ENCODE measurements at regions not wholly inside any gene's neighbourhood (a gene's known extent, or its start where the extent isn't known, plus 50 kb on each side); places are given as distances from the start of the nearest gene placed in this dataset.

DNA sequence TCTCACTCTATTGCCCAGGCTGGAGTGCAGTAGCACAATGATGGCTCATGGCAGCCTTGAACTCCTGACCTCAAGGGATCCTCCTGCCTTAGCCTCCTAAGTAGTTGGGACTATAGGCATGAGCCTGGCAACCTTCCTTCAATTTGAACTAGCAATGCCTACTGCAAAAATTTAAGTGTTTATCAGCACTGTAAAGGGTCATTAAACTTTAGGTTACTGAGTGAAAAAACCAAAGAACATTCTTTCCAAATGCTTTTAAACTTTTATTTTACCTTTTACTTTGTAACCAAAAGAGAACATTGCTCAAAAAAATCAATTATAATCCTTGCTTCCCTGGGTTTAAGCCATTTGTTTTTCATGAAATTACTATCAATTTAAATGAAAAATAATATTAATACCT, 101.0 kb upstream of the NHSL1 start:
- Histone ChIP-seq H3K79me2 (ENCODE audit: control insufficient read depth in 1 of 2, insufficient read depth in 2 of 2, low read length in 2 of 2) (0 out of 4 replicates have a peak, but pooled peaks cover 0 to 2% of the 10 kb centered on the region in 2 experiments), H3K27ac (ENCODE audit: low read depth, low read length) (no peak overlapping the region), H3K56ac (replicated peaks; ENCODE audit: insufficient read length, low read depth, low read length) (no peak overlapping the region), H4K20me1 (replicated peaks in 1 of 2; ENCODE audit: control insufficient read depth in 1 of 2, insufficient read depth in 2 of 2, low read length in 2 of 2) (no peaks in the 10 kb centered on the region), H2BK20ac (ENCODE audit: low read length) (no peak overlapping the region), H3K9me3 (ENCODE audit: insufficient read depth in 2 of 2, low read depth in 1 of 2, low read length in 1 of 2) (no peaks in the 10 kb centered on the region), H3K14ac (ENCODE audit: insufficient read length) (no peak overlapping the region), H2AK5ac (ENCODE audit: low read depth, low read length) (no peak overlapping the region), H3K4me3 (ENCODE audit: extremely low read depth in 1 of 4, insufficient read depth in 2 of 4, low read depth in 3 of 4, low read length in 4 of 4) (no peak overlapping the region), H2BK5ac (ENCODE audit: low read depth, low read length) (no peak overlapping the region), H3K23me2 (ENCODE audit: low read depth, low read length) (no peaks in the 10 kb centered on the region), H3K4ac (replicated peaks; ENCODE audit: insufficient read length, low read depth, low read length) (no peak overlapping the region), H2BK12ac (ENCODE audit: low read depth, low read length) (no peak overlapping the region), H2BK15ac (ENCODE audit: low read length) (no peak overlapping the region), H3K27me3 (replicated peaks in 1 of 4; ENCODE audit: control insufficient read depth in 3 of 4, extremely low read depth in 1 of 4, insufficient read depth in 3 of 4, low read length in 3 of 4) (no peaks in the 10 kb centered on the region), H4K91ac (replicated peaks; ENCODE audit: insufficient read length, low read length) (no peak overlapping the region), H3K9ac (replicated peaks in 1 of 4; ENCODE audit: extremely low read depth in 1 of 4, low read depth in 3 of 4, low read length in 3 of 4) (no peak overlapping the region), H3K4me2 (ENCODE audit: insufficient read depth in 1 of 2, low read depth in 2 of 2, low read length in 2 of 2) (no peak overlapping the region), H2BK120ac (replicated peaks; ENCODE audit: low read depth, low read length) (no peak overlapping the region), H4K5ac (ENCODE audit: insufficient read length, low read depth, low read length) (no peak overlapping the region), H3K23ac (ENCODE audit: insufficient read length) (no peak overlapping the region), H3K36me3 (ENCODE audit: control insufficient read depth in 2 of 4, insufficient read depth in 4 of 4, low read length in 3 of 4) (no peaks in the 10 kb centered on the region), H3K18ac (ENCODE audit: extremely low read depth, low read length) (no peak overlapping the region), H2AFZ (ENCODE audit: low read length) (no peak overlapping the region), H3K4me1 (replicated peaks in 1 of 4; ENCODE audit: control insufficient read depth in 3 of 4, insufficient read depth in 4 of 4, low read length in 3 of 4) (peaks cover 0 to 17% (median 3%) of the 10 kb centered on the region in 4 experiments; a peak in 3 of 7 replicates), H3K79me1 (ENCODE audit: low read depth, low read length) (no peaks in the 10 kb centered on the region), H4K8ac (ENCODE audit: extremely low read depth, insufficient read depth, low read length) (no peak overlapping the region)
- FAIRE-seq: no peak
- DNase-seq (ENCODE audit: low read depth in 1 of 2, low spot score in 2 of 2): no peak
- CTCF ChIA-PET (ENCODE audit: partially characterized antibody): no interaction called here
- TF ChIP-seq BCL11A (IDR thresholded peaks at IDR 0.05; ENCODE audit: low read depth in 2 of 2, low read length in 2 of 2) (no peak), BRCA1 (IDR thresholded peaks at IDR 0.05; ENCODE audit: low read depth, low read length) (no peak), RNF2 (IDR thresholded peaks at IDR 0.05; ENCODE audit: borderline replicate concordance, low read depth, low read length, missing control alignments, poor library complexity, severe bottlenecking) (no peak), CBX8 (IDR thresholded peaks at IDR 0.05; ENCODE audit: borderline replicate concordance, low read depth, low read length) (no peak), HDAC2 (IDR thresholded peaks at IDR 0.05; ENCODE audit: borderline replicate concordance in 1 of 2, low read depth in 2 of 2, low read length in 2 of 2) (no peak), KDM1A (IDR thresholded peaks at IDR 0.05; ENCODE audit: borderline replicate concordance, low read length) (no peak), SP2 (IDR thresholded peaks at IDR 0.05; ENCODE audit: low read length) (no peak), ATF2 (IDR thresholded peaks at IDR 0.05; ENCODE audit: low read length) (no peak), EZH2 (IDR thresholded peaks at IDR 0.05; ENCODE audit: low read depth, low read length, severe bottlenecking) (no peak), BACH1 (IDR thresholded peaks at IDR 0.05; ENCODE audit: low read length) (no peak), PHF8 (conservative IDR thresholded peaks at IDR 0.05; ENCODE audit: low read depth, low read length) (no peak), RBBP5 (IDR thresholded peaks at IDR 0.05; ENCODE audit: borderline replicate concordance, low read depth, low read length) (no peak), MAFK (IDR thresholded peaks at IDR 0.05; ENCODE audit: low read depth, low read length) (no peak), GTF2F1 (IDR thresholded peaks at IDR 0.05; ENCODE audit: borderline replicate concordance, low read depth, low read length) (no peak)
- POLR2A ChIA-PET (ENCODE audit: partially characterized antibody): no interaction called here
